MG63 (cell line): ENCODE measurements at regions not wholly inside any gene's neighbourhood (a gene's known extent, or its start where the extent isn't known, plus 50 kb on each side); places are given as distances from the start of the nearest gene placed in this dataset.

Experiments
- DNase-seq: peaks from one replicate; pipeline ENCODE4 v3.0.0-alpha.2; 2020
- H3K27me3 ChIP-seq: fragments of 250-450 bp; sonication (Bioruptor Pico); 2 replicates; pipeline ENCODE4 v1.5.1; 2020; ENCODE audit warnings: mild to moderate bottlenecking, moderate library complexity
- H3K36me3 ChIP-seq: fragments of 250-450 bp; sonication (Bioruptor Pico); 2 replicates; pipeline ENCODE4 v1.5.1; 2020; ENCODE audit warnings: mild to moderate bottlenecking, moderate library complexity
- H3K4me3 ChIP-seq: fragments of 250-450 bp; sonication (Bioruptor Pico); 2 replicates; pipeline ENCODE4 v1.5.1; 2020; ENCODE audit warnings: mild to moderate bottlenecking, moderate library complexity
- H3K9me3 ChIP-seq: fragments of 250-450 bp; sonication (Bioruptor Pico); 2 replicates; pipeline ENCODE4 v1.5.1; 2020; ENCODE audit warnings: mild to moderate bottlenecking, moderate library complexity

DNA sequence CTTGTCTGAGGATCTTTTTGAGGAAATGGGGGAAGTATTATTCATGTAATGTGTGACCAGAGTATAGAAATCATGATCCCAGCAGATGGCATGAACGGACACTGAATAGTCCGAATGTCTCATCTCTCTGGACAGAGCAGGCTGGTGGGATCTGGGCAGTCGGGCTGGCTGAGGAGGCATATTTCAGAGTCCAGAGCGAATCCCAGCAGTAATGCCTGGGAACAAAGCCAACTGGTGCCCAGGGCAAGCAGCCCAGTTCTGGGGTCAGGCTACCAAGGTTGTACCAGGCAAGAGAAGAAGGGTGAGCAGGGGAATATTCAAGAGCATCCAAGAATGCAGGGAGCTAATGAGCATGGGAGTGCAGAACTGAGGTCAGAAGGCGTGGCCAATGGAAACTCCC lies 306.4 kb downstream of the ZSWIM6 start:
- H3K36me3 ChIP-seq = no peaks in the 10 kb centered on the region
- H3K4me3 ChIP-seq = no peak overlapping the region
- H3K27me3 ChIP-seq = no peaks in the 10 kb centered on the region
- DNase-seq = peak; percentile 17
- no peaks in the 10 kb centered on the region for H3K9me3 ChIP-seq

DNA sequence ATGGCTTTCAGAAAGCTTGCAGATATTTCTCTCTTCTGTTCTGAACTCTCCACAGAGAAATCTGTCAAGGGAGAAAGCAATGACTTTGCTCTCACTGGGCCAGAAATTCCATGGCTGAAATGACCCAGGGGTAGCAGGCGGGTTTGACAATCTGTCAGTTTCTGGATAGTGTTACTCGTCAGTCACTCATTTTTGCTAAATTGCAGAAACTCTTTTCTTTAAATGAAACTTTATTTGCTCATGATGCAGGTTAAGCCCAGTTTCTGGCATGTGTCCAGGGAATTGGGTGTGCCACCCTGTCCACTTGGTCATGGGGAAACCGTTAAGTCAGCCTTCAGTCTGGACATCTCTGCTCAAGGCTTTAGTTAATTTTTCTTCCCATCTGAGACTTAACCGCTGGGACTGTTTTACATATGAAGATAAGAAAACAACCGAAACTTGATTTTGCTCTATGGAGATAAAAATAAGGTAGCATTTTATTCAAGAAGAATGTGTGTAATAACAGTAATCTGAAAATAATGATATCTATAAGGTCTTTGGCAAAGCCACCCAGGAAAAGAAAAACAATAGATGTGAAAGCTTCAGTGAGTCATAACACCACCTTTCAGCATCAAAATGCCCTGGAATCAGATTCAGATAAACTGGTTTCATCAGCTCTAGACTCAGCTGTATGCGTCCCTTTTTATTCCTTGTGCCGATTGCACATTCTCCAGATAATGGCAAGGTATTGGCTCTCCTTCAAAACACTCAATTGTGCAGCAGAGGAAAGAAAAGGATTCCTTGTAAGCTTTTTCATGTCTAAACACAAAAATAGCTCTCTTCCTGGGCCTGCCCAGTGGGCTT lies 308.3 kb downstream of the ZSWIM6 start:
- Histone ChIP-seq H3K36me3 (no peaks in the 10 kb centered on the region), H3K4me3 (no peak overlapping the region), H3K9me3 (no peaks in the 10 kb centered on the region), H3K27me3 (no peaks in the 10 kb centered on the region)
- no peak for DNase-seq

DNA sequence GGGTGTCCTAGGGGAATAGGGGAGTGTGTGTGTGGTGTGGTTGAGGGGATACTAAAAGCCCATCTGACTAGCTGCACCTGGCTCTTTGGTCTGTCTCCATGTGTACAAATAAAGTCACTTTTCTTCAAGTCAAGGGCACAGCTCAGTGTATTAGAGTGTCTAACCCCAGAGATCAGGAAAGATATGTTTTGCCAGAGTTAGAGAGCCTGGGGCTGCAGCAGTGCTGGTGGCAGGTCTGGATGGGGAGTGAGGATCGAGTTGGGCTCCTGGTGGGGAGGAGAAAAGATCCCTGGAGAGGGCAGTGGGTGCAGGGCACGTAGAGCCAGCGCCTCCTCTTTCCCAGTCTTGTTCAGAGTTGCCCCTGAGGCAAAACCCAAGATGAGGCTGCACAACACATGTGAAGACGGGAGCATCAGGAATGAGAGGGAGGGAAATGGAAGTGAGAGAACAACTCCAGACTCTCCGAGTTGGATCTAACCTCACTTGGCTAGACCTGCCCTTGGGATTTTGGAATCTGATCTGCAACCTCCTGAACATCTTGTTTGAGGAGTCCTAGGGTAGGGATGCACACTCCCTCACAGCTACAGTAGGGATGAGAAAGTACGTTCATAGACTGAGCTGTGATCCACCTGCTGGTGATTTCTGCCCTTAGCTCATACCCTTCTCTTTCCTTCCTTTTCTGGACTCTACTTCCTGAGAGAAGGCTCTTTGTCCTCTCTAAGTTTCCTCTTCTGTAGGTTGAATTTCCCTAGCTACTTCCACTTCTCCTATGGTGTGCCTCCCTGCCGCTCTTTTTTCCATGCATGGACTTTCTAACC lies 309.9 kb downstream of the ZSWIM6 start:
- no peak for DNase-seq
- H3K27me3 ChIP-seq = no peaks in the 10 kb centered on the region
- H3K4me3 ChIP-seq = no peak overlapping the region
- no peaks in the 10 kb centered on the region for H3K9me3 ChIP-seq
- no peaks in the 10 kb centered on the region for H3K36me3 ChIP-seq

DNA sequence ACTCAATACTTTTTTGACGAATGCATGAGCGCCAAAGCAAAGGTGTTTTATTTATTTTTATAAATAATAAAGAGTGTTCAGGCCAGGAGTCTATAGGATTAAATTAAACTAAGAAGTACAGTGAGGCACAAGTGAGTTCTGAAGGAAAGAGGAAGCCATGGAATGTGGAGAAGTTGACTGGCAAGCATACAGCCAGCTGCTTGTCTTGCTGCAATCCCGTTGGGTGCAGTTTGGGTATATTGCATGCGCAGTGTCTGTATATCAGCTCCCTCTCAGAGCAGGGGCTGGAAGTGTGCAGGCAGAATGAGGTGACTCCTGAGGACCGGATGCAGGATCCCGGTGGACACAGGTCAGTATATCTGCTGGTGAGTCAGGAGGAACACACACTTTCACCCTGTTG lies 315.6 kb downstream of the ZSWIM6 start:
- H3K4me3 ChIP-seq = no peak overlapping the region
- no peaks in the 10 kb centered on the region for H3K36me3 ChIP-seq
- H3K27me3 ChIP-seq = no peaks in the 10 kb centered on the region
- no peaks in the 10 kb centered on the region for H3K9me3 ChIP-seq
- no peak for DNase-seq

DNA sequence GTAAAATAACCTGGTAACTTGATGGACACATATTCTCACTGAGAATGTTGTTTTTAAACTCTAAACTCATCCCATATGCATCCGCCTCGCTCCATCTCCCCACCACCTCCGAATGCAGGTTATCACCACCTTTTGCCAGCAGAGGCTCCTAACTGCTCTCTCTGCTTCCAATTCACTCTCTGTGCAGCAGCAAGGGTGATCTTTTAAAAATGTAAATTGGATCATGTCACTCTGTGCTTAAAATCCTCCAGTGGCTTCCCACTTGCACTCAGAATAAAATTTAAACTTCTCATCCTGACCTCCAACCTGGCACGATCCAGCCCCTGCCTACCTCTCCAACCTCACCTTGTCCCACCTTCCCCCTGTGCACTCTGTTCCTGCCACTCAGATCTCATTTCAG lies 317.2 kb downstream of the ZSWIM6 start:
- DNase-seq = no peak
- H3K9me3 ChIP-seq = no peaks in the 10 kb centered on the region
- H3K36me3 ChIP-seq = no peaks in the 10 kb centered on the region
- no peak overlapping the region for H3K4me3 ChIP-seq
- H3K27me3 ChIP-seq = no peaks in the 10 kb centered on the region

DNA sequence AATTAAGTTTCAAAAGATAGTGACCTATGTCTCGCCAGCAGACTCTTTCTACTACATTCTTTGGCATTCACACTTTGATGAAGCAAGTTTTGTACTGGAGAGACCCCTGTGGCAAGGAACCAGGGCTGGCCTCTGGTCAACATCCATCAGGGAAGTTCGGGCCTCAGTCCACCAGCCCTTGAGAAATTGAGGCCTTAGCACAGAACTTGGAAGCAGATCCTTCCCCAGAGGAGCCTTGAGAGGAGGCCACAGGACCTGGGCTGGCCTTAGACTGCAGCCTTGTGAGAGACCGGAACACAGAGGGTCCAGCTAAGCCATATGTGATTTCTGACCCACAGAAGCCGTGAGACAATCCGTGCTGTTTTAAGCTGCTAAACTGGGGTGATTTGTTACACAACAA lies 317.9 kb downstream of the ZSWIM6 start:
- H3K4me3 ChIP-seq = no peak overlapping the region
- no peaks in the 10 kb centered on the region for H3K9me3 ChIP-seq
- no peaks in the 10 kb centered on the region for H3K27me3 ChIP-seq
- no peak for DNase-seq
- H3K36me3 ChIP-seq = no peaks in the 10 kb centered on the region

DNA sequence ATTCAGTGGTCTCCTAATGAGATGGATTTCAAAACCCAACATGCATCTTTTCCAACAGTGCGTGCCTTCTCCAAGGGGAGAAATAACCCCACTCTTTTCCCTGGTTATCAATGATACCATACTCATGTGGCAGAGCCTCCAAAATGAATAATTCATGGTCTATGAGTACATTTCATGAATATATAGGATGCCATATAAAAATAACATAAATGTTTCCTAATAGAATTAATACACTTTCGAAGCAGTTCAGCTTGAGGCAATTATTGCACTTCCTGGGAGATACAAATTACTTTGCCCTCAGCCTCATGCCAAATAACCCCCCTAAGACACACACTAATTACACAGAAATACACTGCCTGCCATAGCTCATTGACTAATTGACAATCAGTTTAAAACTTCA lies 318.6 kb downstream of the ZSWIM6 start:
- H3K36me3 ChIP-seq = no peaks in the 10 kb centered on the region
- H3K4me3 ChIP-seq = no peak overlapping the region
- H3K27me3 ChIP-seq = no peaks in the 10 kb centered on the region
- H3K9me3 ChIP-seq = no peaks in the 10 kb centered on the region
- DNase-seq = no peak

DNA sequence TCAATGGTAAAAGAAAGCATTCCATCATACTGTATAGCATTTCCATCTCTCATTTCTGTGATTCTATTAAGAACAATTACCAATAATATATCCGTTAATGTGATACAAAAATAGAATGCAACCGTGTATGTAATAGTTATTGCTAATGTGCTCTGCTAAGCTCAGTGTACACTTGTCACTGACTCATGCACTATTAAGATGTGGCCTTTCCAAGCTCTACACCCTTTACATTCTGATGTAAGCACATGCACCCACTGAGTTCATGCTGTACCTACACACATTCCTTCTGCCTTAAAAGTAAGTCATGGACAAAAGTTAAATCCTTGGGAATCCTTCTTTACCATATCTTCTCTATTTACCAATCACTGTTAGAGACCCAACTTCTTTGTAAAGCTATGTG lies 319.1 kb downstream of the ZSWIM6 start:
- H3K27me3 ChIP-seq = no peaks in the 10 kb centered on the region

DNA sequence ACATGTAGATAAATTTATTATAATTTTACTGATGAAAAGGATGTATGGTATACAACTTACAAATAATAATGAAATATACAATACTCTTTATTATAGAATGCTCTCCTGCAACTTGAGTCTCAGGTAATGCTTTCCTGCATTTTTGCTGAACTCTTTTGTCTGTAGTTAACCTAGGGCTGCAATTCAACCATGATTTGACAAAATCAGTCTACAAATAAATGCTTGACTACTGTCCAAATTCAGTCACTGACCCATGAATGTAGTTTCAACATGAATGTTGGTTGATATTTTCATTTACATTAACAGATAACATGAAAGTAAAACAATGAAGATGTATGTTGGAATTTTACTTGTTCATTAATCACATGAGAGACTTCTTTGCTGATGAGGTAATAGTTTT lies 320.9 kb downstream of the ZSWIM6 start:
- no peaks in the 10 kb centered on the region for H3K27me3 ChIP-seq
- no peaks in the 10 kb centered on the region for H3K36me3 ChIP-seq
- no peaks in the 10 kb centered on the region for H3K9me3 ChIP-seq
- no peak for DNase-seq
- H3K4me3 ChIP-seq = no peak overlapping the region

More for the DNA sequence above, 319.1 kb downstream of the ZSWIM6 start:
- Histone ChIP-seq H3K9me3 (no peaks in the 10 kb centered on the region), H3K36me3 (no peaks in the 10 kb centered on the region), H3K4me3 (no peak overlapping the region)
- DNase-seq = no peak

DNA sequence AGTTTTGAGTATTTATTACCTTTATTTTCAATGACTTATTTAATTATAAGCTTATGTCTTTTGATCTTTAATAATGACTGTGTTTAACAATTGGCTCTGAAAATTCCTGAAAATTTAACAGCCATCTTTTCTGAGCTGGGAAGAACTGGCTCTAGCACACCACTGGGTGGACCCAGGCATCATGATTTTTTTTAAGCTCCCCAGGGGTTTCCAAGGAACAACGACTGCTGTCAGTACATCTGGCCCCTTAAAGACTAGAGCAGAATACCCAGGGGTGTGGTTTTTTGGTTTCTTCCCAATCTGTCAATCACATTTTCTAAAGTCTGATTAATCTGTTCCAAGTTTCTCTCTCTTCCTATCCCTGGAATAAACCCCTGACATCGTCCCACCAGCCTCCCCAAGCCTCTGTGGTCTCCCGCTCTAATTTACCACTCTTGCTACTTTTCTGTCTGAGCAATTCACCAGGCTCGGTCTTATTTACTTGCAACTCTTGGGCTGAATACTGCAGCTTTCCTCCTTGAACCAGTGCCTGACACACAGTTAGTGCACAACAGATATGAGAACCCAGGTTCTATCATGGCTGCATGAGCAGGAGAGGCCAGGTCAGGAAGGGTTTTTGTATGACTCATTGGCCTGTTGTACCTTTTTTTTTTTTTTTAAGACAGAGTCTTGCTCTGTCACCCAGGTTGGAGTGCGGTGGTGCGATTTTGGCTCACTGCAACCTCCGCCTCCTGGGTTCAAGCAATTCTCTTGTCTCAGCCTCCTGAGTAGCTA lies 321.9 kb downstream of the ZSWIM6 start:
- Histone ChIP-seq H3K27me3 (no peaks in the 10 kb centered on the region), H3K36me3 (no peaks in the 10 kb centered on the region), H3K9me3 (no peaks in the 10 kb centered on the region), H3K4me3 (no peak overlapping the region)
- no peak for DNase-seq

DNA sequence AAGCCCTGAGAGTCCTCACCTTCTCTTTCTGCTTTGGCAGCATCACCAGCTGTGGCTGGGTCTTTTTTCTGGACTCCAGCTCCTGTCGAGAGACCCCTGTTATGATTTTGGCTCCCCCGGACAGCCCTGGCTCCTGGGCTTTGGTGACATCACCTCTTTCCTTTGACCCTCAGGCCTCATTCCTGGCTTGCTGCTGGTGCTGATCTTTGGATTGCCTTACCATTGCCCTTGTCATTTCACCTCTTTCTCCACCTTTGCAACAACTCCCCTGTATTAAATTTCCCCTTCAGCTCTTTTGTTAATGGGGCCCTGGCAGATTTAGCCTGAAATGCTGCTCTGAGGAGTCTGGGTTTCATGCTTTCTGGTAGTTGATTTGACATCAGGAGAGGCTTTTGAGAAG lies 322.8 kb downstream of the ZSWIM6 start:
- H3K4me3 ChIP-seq = no peak overlapping the region
- no peaks in the 10 kb centered on the region for H3K27me3 ChIP-seq
- no peak for DNase-seq
- H3K9me3 ChIP-seq = no peaks in the 10 kb centered on the region
- H3K36me3 ChIP-seq = no peaks in the 10 kb centered on the region

DNA sequence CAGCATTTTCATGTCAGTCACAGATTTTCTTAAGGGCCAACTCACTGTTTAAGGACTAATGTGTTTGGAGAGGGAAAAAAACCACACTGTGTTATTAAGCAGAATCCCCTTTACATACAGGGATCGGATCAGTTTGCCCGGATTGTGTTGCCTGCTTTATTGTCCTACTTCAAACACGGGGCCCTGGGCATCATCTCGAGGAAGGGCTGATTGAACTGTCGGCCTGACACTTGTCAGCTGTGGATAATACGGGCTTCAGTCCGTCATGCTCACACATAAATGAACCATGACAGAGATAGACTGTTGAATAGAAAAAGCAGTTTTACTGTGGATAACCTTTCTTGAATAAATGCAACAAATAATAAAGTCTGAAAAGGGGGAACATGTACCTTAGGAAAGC lies 325.0 kb downstream of the ZSWIM6 start:
- Histone ChIP-seq H3K36me3 (no peaks in the 10 kb centered on the region), H3K9me3 (no peaks in the 10 kb centered on the region), H3K27me3 (no peaks in the 10 kb centered on the region), H3K4me3 (no peak overlapping the region)
- DNase-seq = no peak

DNA sequence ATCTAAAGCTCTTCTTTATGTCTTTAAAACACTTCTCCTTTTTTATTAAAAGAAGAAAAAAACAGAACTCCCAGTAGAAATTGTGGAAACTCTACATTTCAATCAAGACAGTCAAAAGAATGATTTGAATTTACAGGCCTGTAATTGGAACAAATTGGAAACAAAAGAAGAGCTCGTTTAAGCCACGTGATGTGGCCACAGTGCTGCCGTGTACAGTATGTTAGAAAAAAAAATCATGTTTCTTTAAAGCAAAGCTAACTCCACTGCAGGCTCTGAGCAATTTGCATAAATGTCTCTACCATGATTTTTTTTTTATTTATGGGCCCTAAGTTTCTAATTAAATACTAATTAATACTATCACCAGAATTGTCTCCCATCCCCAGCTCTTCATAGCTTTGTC lies 325.6 kb downstream of the ZSWIM6 start:
- Histone ChIP-seq H3K27me3 (no peaks in the 10 kb centered on the region), H3K4me3 (no peak overlapping the region), H3K36me3 (no peaks in the 10 kb centered on the region), H3K9me3 (no peaks in the 10 kb centered on the region)
- DNase-seq = no peak

DNA sequence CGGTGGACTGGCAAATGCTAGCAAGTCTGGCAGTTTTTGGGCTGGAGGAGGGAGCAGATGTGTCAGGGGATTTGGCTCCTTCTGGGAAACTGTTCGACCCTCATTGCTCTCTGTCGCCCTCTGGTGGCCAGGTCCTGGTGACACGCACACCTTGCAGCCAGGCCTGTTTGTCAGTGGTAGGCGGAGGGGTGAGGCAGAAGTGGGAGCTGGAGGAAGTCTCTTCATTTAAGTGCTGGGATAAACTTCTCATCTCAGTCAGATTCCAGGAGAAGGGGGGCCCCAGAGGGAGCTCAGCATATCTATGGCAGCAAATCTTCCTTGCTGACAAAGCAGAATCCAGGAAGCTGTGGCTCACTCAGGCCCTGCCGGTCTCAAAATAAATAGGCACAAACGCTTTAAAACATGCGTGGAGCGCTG lies 326.5 kb downstream of the ZSWIM6 start:
- H3K4me3 ChIP-seq = no peak overlapping the region
- DNase-seq = peak; percentile 70
- no peaks in the 10 kb centered on the region for H3K9me3 ChIP-seq
- no peaks in the 10 kb centered on the region for H3K36me3 ChIP-seq
- no peaks in the 10 kb centered on the region for H3K27me3 ChIP-seq

DNA sequence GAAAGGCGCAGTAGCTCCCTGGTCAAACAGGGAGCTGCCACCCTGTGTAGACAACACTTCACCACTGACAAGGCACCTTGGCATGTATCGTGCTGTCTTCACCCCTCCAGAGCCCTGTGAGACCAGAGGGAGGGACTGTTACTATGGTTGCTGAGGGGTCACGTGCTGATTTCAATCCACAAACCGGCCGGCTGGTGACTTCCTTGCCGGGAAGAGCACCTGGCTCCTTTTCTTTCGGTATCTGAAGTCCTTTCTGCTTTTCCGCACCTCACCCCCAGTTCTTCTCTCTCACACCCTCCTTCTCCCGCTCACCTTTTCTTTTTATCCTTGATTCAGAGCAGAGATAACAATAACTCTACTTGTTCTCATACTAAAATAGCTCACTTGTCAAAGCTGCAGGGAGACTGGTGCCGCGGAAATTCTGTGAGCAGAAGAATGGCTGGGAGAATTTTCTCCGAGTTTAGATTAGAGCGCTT lies 327.2 kb downstream of the ZSWIM6 start:
- Histone ChIP-seq H3K9me3 (no peaks in the 10 kb centered on the region), H3K4me3 (no peak overlapping the region), H3K27me3 (no peaks in the 10 kb centered on the region), H3K36me3 (no peaks in the 10 kb centered on the region)
- no peak for DNase-seq

DNA sequence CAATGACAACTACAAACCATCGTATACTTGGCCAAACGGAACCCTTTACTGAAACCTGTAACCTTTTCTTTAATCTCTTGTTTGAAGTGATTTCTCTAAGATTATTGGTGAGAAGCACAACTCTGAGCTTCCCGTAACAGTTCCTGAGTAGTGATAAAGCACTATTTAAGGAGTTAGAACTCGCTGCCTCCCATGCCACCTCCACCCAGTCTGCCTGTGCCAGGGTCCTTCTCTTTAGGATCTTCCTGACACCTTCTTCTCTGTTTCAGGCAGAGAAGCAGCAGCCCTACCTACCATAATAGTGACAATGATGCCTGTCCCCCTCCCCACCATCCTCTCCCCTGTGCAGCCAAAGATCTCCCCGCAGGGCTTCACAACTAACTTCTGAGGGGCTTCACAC lies 330.6 kb downstream of the ZSWIM6 start:
- Histone ChIP-seq H3K9me3 (no peaks in the 10 kb centered on the region), H3K36me3 (no peaks in the 10 kb centered on the region), H3K27me3 (no peaks in the 10 kb centered on the region), H3K4me3 (no peak overlapping the region)
- DNase-seq = no peak

DNA sequence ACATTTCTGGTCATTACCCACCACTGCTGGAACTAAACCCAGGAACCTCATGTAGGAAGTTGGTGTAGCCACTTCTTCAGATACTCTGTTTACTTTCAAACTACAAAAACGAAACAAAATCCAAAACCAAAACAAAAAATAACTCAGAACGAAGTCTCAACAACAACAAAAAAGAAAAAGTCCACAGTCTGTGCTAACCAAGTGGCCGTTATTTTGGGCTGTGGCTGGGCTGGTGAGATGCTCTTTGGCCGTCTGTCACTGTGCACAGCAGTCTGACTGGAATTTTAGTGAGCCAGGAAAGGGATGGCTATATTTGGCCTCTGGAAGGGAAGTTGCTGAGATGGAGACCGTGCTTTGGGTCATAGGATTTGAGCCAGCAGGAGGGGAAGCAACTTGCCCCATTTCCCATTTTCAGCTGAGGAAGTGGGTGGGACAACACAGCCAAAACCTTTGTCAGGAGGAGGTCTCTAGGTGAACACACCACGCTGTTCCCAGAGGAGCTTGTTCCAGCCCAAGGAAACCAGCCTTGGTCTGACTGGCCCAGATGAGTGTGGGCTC lies 334.1 kb downstream of the ZSWIM6 start:
- no peak overlapping the region for H3K4me3 ChIP-seq
- no peaks in the 10 kb centered on the region for H3K27me3 ChIP-seq
- H3K36me3 ChIP-seq = no peaks in the 10 kb centered on the region
- no peak for DNase-seq
- H3K9me3 ChIP-seq = no peaks in the 10 kb centered on the region
